Liver (tissue), 8 donors: ENCODE measurements at regions not wholly inside any gene's neighbourhood (a gene's known extent, or its start where the extent isn't known, plus 50 kb on each side); places are given as distances from the start of the nearest gene placed in this dataset.

Experiments used
- DNase-seq: peaks from one replicate; pipeline ENCODE4 v3.0.0-alpha.2; 2017; ENCODE audit warnings: low spot score
- H3K27ac ChIP-seq, 2 donors: one replicate each; pipeline ENCODE4 v1.7.0; 2013; ENCODE audit warnings: inconsistent platforms in 2 of 2, low read length in 2 of 2, control low read depth in 1 of 2, low read depth in 1 of 2, mild to moderate bottlenecking in 1 of 2
- H3K27me3 ChIP-seq, 4 donors: one replicate each; pipeline versions ENCODE4 v1.6.1 to v1.7.0; 2013; ENCODE audit warnings: low read length in 3 of 4, inconsistent platforms in 1 of 4, mild to moderate bottlenecking in 1 of 4, moderate library complexity in 1 of 4; ENCODE audit not compliant: control insufficient read depth in 4 of 4, insufficient read depth in 4 of 4
- H3K36me3 ChIP-seq, 4 donors: one replicate each; pipeline versions ENCODE4 v1.6.1 to v1.7.0; 2013; ENCODE audit warnings: low read length in 3 of 4, mild to moderate bottlenecking in 3 of 4, low read depth in 1 of 4, moderate library complexity in 1 of 4; ENCODE audit not compliant: control insufficient read depth in 4 of 4, insufficient read depth in 3 of 4
- H3K4me1 ChIP-seq, 4 donors: one replicate each; pipeline versions ENCODE4 v1.6.1 to v1.7.0; 2013; ENCODE audit warnings: low read length in 3 of 4, mild to moderate bottlenecking in 3 of 4, moderate library complexity in 1 of 4; ENCODE audit not compliant: control insufficient read depth in 4 of 4, insufficient read depth in 4 of 4
- H3K4me3 ChIP-seq, 3 donors: one replicate each; pipeline versions ENCODE4 v1.6.1 to v1.7.0; 2013; ENCODE audit warnings: low read length in 3 of 3, control low read depth in 1 of 3, low read depth in 1 of 3, mild to moderate bottlenecking in 1 of 3
- H3K9ac ChIP-seq, 2 donors: one replicate each; pipeline ENCODE4 v1.7.0; 2013; ENCODE audit warnings: low read length in 2 of 2, mild to moderate bottlenecking in 2 of 2, moderate library complexity in 2 of 2, control low read depth in 1 of 2, low read depth in 1 of 2
- H3K9me3 ChIP-seq, 4 donors: one replicate each; pipeline versions ENCODE4 v1.6.1 to v1.7.0; 2013; ENCODE audit warnings: low read length in 3 of 4; ENCODE audit not compliant: control insufficient read depth in 4 of 4
- EGR1 ChIP-seq, 2 donors: IDR thresholded peaks; 2 replicates each; pipeline ENCODE4 v1.6.1; 2016 to 2018; ENCODE audit warnings: antibody characterized with exemption in 2 of 2, low read depth in 2 of 2
- HNF4A ChIP-seq, 2 donors: conservative IDR thresholded peaks; 2 replicates each; pipeline ENCODE4 v1.6.1; 2016; ENCODE audit warnings: antibody characterized with exemption in 2 of 2, mild to moderate bottlenecking in 2 of 2
- REST ChIP-seq: IDR thresholded peaks from 2 replicates; pipeline ENCODE4 v1.6.1; 2016; ENCODE audit warnings: antibody characterized with exemption, mild to moderate bottlenecking
- RXRA ChIP-seq, 2 donors: IDR thresholded peaks; 2 replicates each; pipeline ENCODE4 v1.6.1; 2017 to 2018; ENCODE audit warnings: antibody characterized with exemption in 2 of 2, mild to moderate bottlenecking in 1 of 2
- SP1 ChIP-seq: IDR thresholded peaks from 2 replicates; pipeline ENCODE4 v1.6.1; 2018; ENCODE audit warnings: antibody characterized with exemption, mild to moderate bottlenecking
- YY1 ChIP-seq: IDR thresholded peaks from 2 replicates; pipeline ENCODE4 v1.6.1; 2016; ENCODE audit warnings: antibody characterized with exemption, mild to moderate bottlenecking
- ZBTB33 ChIP-seq: IDR thresholded peaks from 2 replicates; pipeline ENCODE4 v1.6.1; 2016; ENCODE audit warnings: antibody characterized with exemption
- WGBS: extraction: QIAGEN DNeasy Blood & Tissue Kit; methylation state at CpG from one replicate; pipeline ENCODE4 v1.1.7; 2013; 5-methylcytosine and 5-hydroxymethylcytosine counted together
- TF ChIP-seq, protein P1 (sequence below): fragments of 150-350 bp; IDR thresholded peaks from 2 replicates; pipeline ENCODE4 v1.5.1; 2017; ENCODE audit warnings: improper control_type of control experiment, low read depth, low read length; ENCODE audit not compliant: missing input control
- donor health status: healthy.
- donor health status: healthy.
- donor health status: healthy.
- donor health status: healthy.
- donor health status: healthy.

DNA sequence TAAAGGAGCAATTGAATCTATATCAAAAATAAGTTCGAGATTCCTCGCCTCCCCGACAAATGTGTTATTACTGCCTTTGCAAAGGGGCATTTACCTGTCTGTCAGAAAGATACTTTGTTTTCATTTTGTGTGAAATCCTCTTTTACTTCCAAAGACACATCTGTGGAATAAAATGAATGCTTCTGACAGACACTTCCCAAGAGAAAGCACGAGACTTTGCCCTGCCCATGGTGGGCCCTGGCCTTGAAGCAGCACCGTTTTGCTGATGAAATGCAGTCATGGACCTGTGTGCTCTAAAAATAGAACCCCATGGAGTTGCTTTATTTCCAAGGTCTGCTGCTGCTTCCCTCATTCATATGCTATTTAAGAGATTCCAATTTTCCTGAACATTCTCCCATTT lies 85.9 kb upstream of the USP47 start:
- WGBS = 77% methylated on average over 5 of the region's 5 CpGs

DNA sequence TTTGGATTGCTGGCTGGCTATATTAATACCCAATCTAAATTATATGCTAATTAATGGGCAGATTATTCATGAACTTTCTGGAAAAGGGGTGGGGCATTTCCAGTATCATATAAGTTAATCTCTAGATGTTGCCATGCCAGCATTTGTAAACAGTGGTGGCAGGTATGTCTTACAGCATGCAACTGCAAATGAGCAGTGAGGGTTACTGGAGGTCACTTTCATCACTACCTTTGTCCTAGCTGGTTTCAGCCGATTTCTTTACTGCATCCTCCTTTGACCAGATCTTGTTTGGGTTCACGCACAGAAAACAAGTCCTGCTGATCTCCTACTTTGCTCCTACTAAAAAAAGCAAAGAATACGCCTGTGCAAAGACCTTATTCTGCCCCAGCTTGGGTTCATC lies 89.1 kb upstream of the USP47 start:
- no peak overlapping the region for H3K9ac ChIP-seq
- H3K4me3 ChIP-seq = no peak overlapping the region
- WGBS = 62% methylated on average over 3 of the region's 3 CpGs
- H3K4me1 ChIP-seq = no peaks in the 10 kb centered on the region
- H3K27ac ChIP-seq = no peak overlapping the region
- DNase-seq = no peak
- H3K9me3 ChIP-seq = no peaks in the 10 kb centered on the region
- H3K27me3 ChIP-seq = no peaks in the 10 kb centered on the region
- H3K36me3 ChIP-seq = no peaks in the 10 kb centered on the region
- TF ChIP-seq, protein P1, sequence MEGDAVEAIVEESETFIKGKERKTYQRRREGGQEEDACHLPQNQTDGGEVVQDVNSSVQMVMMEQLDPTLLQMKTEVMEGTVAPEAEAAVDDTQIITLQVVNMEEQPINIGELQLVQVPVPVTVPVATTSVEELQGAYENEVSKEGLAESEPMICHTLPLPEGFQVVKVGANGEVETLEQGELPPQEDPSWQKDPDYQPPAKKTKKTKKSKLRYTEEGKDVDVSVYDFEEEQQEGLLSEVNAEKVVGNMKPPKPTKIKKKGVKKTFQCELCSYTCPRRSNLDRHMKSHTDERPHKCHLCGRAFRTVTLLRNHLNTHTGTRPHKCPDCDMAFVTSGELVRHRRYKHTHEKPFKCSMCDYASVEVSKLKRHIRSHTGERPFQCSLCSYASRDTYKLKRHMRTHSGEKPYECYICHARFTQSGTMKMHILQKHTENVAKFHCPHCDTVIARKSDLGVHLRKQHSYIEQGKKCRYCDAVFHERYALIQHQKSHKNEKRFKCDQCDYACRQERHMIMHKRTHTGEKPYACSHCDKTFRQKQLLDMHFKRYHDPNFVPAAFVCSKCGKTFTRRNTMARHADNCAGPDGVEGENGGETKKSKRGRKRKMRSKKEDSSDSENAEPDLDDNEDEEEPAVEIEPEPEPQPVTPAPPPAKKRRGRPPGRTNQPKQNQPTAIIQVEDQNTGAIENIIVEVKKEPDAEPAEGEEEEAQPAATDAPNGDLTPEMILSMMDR = no peak
- no peak for TF ChIP-seq YY1
- TF ChIP-seq RXRA (IDR thresholded peaks at IDR 0.05) = no peak
- no peak for TF ChIP-seq EGR1 (IDR thresholded peaks at IDR 0.05; ENCODE audit: low read depth in 2 of 2)
- TF ChIP-seq SP1 = no peak
- no peak for TF ChIP-seq ZBTB33

More for the DNA sequence above, 85.9 kb upstream of the USP47 start:
- Histone ChIP-seq H3K27me3 (no peaks in the 10 kb centered on the region), H3K4me3 (no peak overlapping the region), H3K27ac (no peak overlapping the region), H3K4me1 (no peaks in the 10 kb centered on the region), H3K36me3 (no peaks in the 10 kb centered on the region), H3K9me3 (no peaks in the 10 kb centered on the region), H3K9ac (no peak overlapping the region)
- TF ChIP-seq REST = no peak
- no peak for TF ChIP-seq HNF4A (conservative IDR thresholded peaks at IDR 0.05)
- TF ChIP-seq ZBTB33 = no peak
- TF ChIP-seq YY1 = no peak
- TF ChIP-seq, protein P1 = no peak
- no peak for DNase-seq
